GM13976 (cell line): ENCODE measurements at regions not wholly inside any gene's neighbourhood (a gene's known extent, or its start where the extent isn't known, plus 50 kb on each side); places are given as distances from the start of the nearest gene placed in this dataset.

Experiments
- DNase-seq: peaks from one replicate; pipeline ENCODE4 v3.0.0; 2012; ENCODE audit warnings: low spot score
- CTCF ChIP-seq: IDR thresholded peaks from 2 replicates; pipeline ENCODE4 v1.5.1; 2012; ENCODE audit warnings: borderline replicate concordance, mild to moderate bottlenecking; ENCODE audit not compliant: insufficient read depth; ENCODE audit errors: extremely low read depth, missing control alignments, control extremely low read depth
- in situ Hi-C: fragments of 300-500 bp; cut with MboI; formaldehyde crosslinking; loops from one replicate; pipeline ENCODE4 v1.12.0; 2022; ENCODE audit warnings: low sequenced_read_pairs, mixed read lengths, inconsistent platforms; ENCODE audit not compliant: unreplicated experiment

GRCh38 chr22:27454807-27455450 is 346.6 kb downstream of the MN1 start:
- TF ChIP-seq CTCF: no peak
- no peak for DNase-seq
- in situ Hi-C loops: no loop called here

GRCh38 chr22:27455526-27455925 is 346.0 kb downstream of the MN1 start:
- no peak for TF ChIP-seq CTCF
- no peak for DNase-seq
- in situ Hi-C loops: no loop called here

- TF ChIP-seq CTCF: no peak
- in situ Hi-C loops: no loop called here
- no peak for DNase-seq
These were observed 344.7 kb downstream of the MN1 start for GRCh38 chr22:27456696-27457503.

GRCh38 chr22:27459999-27460398 is 341.6 kb downstream of the MN1 start:
- TF ChIP-seq CTCF: no peak
- no peak for DNase-seq
- in situ Hi-C loops: no loop called here

- TF ChIP-seq CTCF: no peak
- no peak for DNase-seq
- in situ Hi-C loops: no loop called here
These were observed 340.8 kb downstream of the MN1 start for GRCh38 chr22:27460591-27461347.

GRCh38 chr22:27461470-27461869 is 340.1 kb downstream of the MN1 start:
- DNase-seq: no peak
- TF ChIP-seq CTCF: no peak
- in situ Hi-C loops: no loop called here
